H1 (cell line): ENCODE measurements at regions not wholly inside any gene's neighbourhood (a gene's known extent, or its start where the extent isn't known, plus 50 kb on each side); places are given as distances from the start of the nearest gene placed in this dataset.

Experiments used
- CTCF ChIA-PET: fragments of 300-600 bp; sonication (Branson Sonifier 250); formaldehyde crosslinking; loops from one replicate; lab custom pipeline; 2021; ENCODE audit not compliant: partially characterized antibody; lab: Charles Lee
- POLR2A ChIA-PET: fragments of 300-600 bp; sonication (Branson Sonifier 250); formaldehyde crosslinking; loops from one replicate; lab custom pipeline; 2021; ENCODE audit warnings: inconsistent platforms; ENCODE audit not compliant: partially characterized antibody; lab: Charles Lee
- DNase-seq, 2 experiments: peaks; one replicate each; pipeline versions ENCODE4 v3.0.0 to v3.0.0-alpha.2; 2010 to 2022; ENCODE audit warnings: low spot score in 2 of 2, low read depth in 1 of 2, mixed read lengths in 1 of 2
- FAIRE-seq: peaks from 2 replicates; lab custom pipeline; 2011; peaks lifted over from hg19 to GRCh38; lab: Jason Lieb, UNC
- H2AFZ ChIP-seq: 2 replicates; pipeline ENCODE4 v1.8.1; 2012; ENCODE audit warnings: low read length, inconsistent platforms
- H2AK5ac ChIP-seq: 2 replicates; pipeline ENCODE4 v1.6.1; 2013; ENCODE audit warnings: low read depth, low read length
- H2BK120ac ChIP-seq: replicated peaks from 2 replicates; pipeline ENCODE3; 2013; ENCODE audit warnings: low read depth, low read length, inconsistent platforms
- H2BK12ac ChIP-seq: 2 replicates; pipeline ENCODE4 v1.6.1; 2013; ENCODE audit warnings: low read depth, low read length
- H2BK15ac ChIP-seq: 2 replicates; pipeline ENCODE4 v1.6.1; 2013; ENCODE audit warnings: low read length
- H2BK20ac ChIP-seq: 2 replicates; pipeline ENCODE4 v1.6.1; 2013; ENCODE audit warnings: low read length
- H2BK5ac ChIP-seq: 2 replicates; pipeline ENCODE4 v1.6.1; 2013; ENCODE audit warnings: low read depth, low read length
- H3K14ac ChIP-seq: 2 replicates; pipeline ENCODE4 v1.6.1; 2013; ENCODE audit warnings: inconsistent platforms; ENCODE audit not compliant: insufficient read length
- H3K18ac ChIP-seq: 2 replicates; pipeline ENCODE4 v1.6.1; 2013; ENCODE audit warnings: low read length; ENCODE audit errors: extremely low read depth
- H3K23ac ChIP-seq: 2 replicates; pipeline ENCODE4 v1.6.1; 2013; ENCODE audit warnings: inconsistent platforms; ENCODE audit not compliant: insufficient read length
- H3K23me2 ChIP-seq: 2 replicates; pipeline ENCODE4 v1.6.1; 2013; ENCODE audit warnings: low read depth, low read length
- H3K27ac ChIP-seq: 2 replicates; pipeline ENCODE4 v1.6.1; 2011; ENCODE audit warnings: low read depth, low read length, inconsistent platforms
- H3K27me3 ChIP-seq, 4 experiments: replicated peaks in 1 of 4; 1 replicate in 1 of 4; 2 replicates in 3 of 4; pipeline versions ENCODE4 v1.6.1 to v1.8.1; 2011 to 2013; ENCODE audit warnings: low read length in 3 of 4, mild to moderate bottlenecking in 3 of 4, inconsistent platforms in 2 of 4, mixed read lengths in 2 of 4, moderate library complexity in 1 of 4; ENCODE audit not compliant: control insufficient read depth in 3 of 4, insufficient read depth in 3 of 4; ENCODE audit errors: extremely low read depth in 1 of 4
- H3K36me3 ChIP-seq, 4 experiments: 2 replicates each; pipeline versions ENCODE4 v1.6.1 to v1.8.1; 2011 to 2013; ENCODE audit warnings: mild to moderate bottlenecking in 4 of 4, low read length in 3 of 4, moderate library complexity in 2 of 4, control low read depth in 1 of 4, inconsistent platforms in 1 of 4; ENCODE audit not compliant: insufficient read depth in 4 of 4, control insufficient read depth in 2 of 4
- H3K4ac ChIP-seq: replicated peaks from 2 replicates; pipeline ENCODE3; 2013; ENCODE audit warnings: low read length, low read depth, mixed read lengths, inconsistent platforms; ENCODE audit not compliant: insufficient read length
- H3K4me1 ChIP-seq, 4 experiments: replicated peaks in 1 of 4; 1 replicate in 1 of 4; 2 replicates in 3 of 4; pipeline versions ENCODE4 v1.6.1 to v1.8.1; 2011 to 2013; ENCODE audit warnings: low read length in 3 of 4, inconsistent platforms in 2 of 4, mixed read lengths in 1 of 4; ENCODE audit not compliant: insufficient read depth in 4 of 4, control insufficient read depth in 3 of 4
- H3K4me2 ChIP-seq, 2 experiments: 2 replicates each; pipeline versions ENCODE4 v1.6.1 to v1.8.1; 2011 to 2013; ENCODE audit warnings: low read depth in 2 of 2, low read length in 2 of 2, control low read depth in 1 of 2, inconsistent platforms in 1 of 2, mild to moderate bottlenecking in 1 of 2; ENCODE audit not compliant: insufficient read depth in 1 of 2
- H3K4me3 ChIP-seq, 4 experiments: fragments of 200-600, 300-600 bp in 1 of 4; sonication (generic), shearing (Covaris generic), sonication (Bioruptor Twin) in 1 of 4; 2 replicates each; pipeline versions ENCODE4 v1.5.1 to v1.8.1; 2011 to 2016; ENCODE audit warnings: low read length in 4 of 4, low read depth in 3 of 4, control low read depth in 2 of 4, inconsistent platforms in 2 of 4, mild to moderate bottlenecking in 2 of 4, mixed read lengths in 1 of 4, moderate library complexity in 1 of 4; ENCODE audit not compliant: insufficient read depth in 2 of 4; ENCODE audit errors: extremely low read depth in 1 of 4
- H3K56ac ChIP-seq: replicated peaks from 2 replicates; pipeline ENCODE3; 2013; ENCODE audit warnings: low read depth, mild to moderate bottlenecking, mixed read lengths, low read length, inconsistent platforms; ENCODE audit not compliant: insufficient read length
- H3K79me1 ChIP-seq: 2 replicates; pipeline ENCODE4 v1.6.1; 2013; ENCODE audit warnings: low read depth, low read length, control low read depth
- H3K79me2 ChIP-seq, 2 experiments: 2 replicates each; pipeline versions ENCODE4 v1.6.1 to v1.8.1; 2012 to 2013; ENCODE audit warnings: low read length in 2 of 2, mild to moderate bottlenecking in 2 of 2, inconsistent platforms in 1 of 2; ENCODE audit not compliant: insufficient read depth in 2 of 2, control insufficient read depth in 1 of 2
- H3K9ac ChIP-seq, 4 experiments: replicated peaks in 1 of 4; 1 replicate in 1 of 4; 2 replicates in 3 of 4; pipeline versions ENCODE4 v1.6.1 to v1.8.1; 2011 to 2013; ENCODE audit warnings: low read depth in 3 of 4, low read length in 3 of 4, control low read depth in 2 of 4, mild to moderate bottlenecking in 2 of 4, moderate library complexity in 2 of 4, inconsistent platforms in 1 of 4; ENCODE audit errors: extremely low read depth in 1 of 4
- H3K9me3 ChIP-seq, 2 experiments: 2 replicates each; pipeline versions ENCODE4 v1.6.1 to v1.8.1; 2012 to 2013; ENCODE audit warnings: mild to moderate bottlenecking in 2 of 2, moderate library complexity in 2 of 2, control low read depth in 1 of 2, inconsistent platforms in 1 of 2, low read depth in 1 of 2, low read length in 1 of 2, mixed read lengths in 1 of 2; ENCODE audit not compliant: insufficient read depth in 2 of 2
- H4K20me1 ChIP-seq, 2 experiments: replicated peaks in 1 of 2; 2 replicates each; pipeline versions ENCODE3 to v1.8.1; 2011 to 2013; ENCODE audit warnings: inconsistent platforms in 2 of 2, low read length in 2 of 2, mild to moderate bottlenecking in 1 of 2; ENCODE audit not compliant: insufficient read depth in 2 of 2, control insufficient read depth in 1 of 2
- H4K5ac ChIP-seq: 2 replicates; pipeline ENCODE4 v1.6.1; 2013; ENCODE audit warnings: low read length, low read depth, mixed read lengths, inconsistent platforms; ENCODE audit not compliant: insufficient read length
- H4K8ac ChIP-seq: 2 replicates; pipeline ENCODE4 v1.8.0; 2013; ENCODE audit warnings: mild to moderate bottlenecking, moderate library complexity, low read length, inconsistent platforms; ENCODE audit not compliant: insufficient read depth; ENCODE audit errors: extremely low read depth
- H4K91ac ChIP-seq: replicated peaks from 2 replicates; pipeline ENCODE3; 2013; ENCODE audit warnings: low read length, mixed read lengths, inconsistent platforms; ENCODE audit not compliant: insufficient read length
- KDM4A ChIP-seq: IDR thresholded peaks from one replicate; pipeline ENCODE4 v1.7.1; 2012; ENCODE audit warnings: low read depth, mild to moderate bottlenecking, moderate library complexity, low read length, inconsistent platforms; ENCODE audit not compliant: severe bottlenecking
- RNF2 ChIP-seq: fragments of 200-900, 300-1000 bp; sonication (generic); IDR thresholded peaks from 2 replicates; pipeline ENCODE4 v1.7.1; 2016; ENCODE audit warnings: borderline replicate concordance, low read depth, mild to moderate bottlenecking, antibody characterized with exemption, low read length; ENCODE audit not compliant: poor library complexity, severe bottlenecking; ENCODE audit errors: missing control alignments
- RXRA ChIP-seq: IDR thresholded peaks from 2 replicates; pipeline ENCODE4 v1.6.1; 2011; ENCODE audit warnings: low read depth, mild to moderate bottlenecking, low read length, moderate library complexity; ENCODE audit not compliant: insufficient read depth
- TAF1 ChIP-seq: IDR thresholded peaks from 2 replicates; pipeline ENCODE4 v1.6.1; 2011; ENCODE audit warnings: mild to moderate bottlenecking, low read depth, low read length

GRCh38 chr19:46911456-46911855 lies 50.7 kb downstream of the ARHGAP35 start:
- H3K36me3 ChIP-seq: no peaks in the 10 kb centered on the region
- peaks cover 8% of the 10 kb centered on the region for H3K79me1 ChIP-seq
- H2BK120ac ChIP-seq: no peak overlapping the region
- ChIA-PET POLR2A (no interaction called here), CTCF (interaction anchor here (4.2 kb wide), 1 partner anchor 9 kb away, joined by 22 read pairs; no protein-coding TSS in a partner anchor)
- H4K5ac ChIP-seq: no peak overlapping the region
- H3K18ac ChIP-seq: no peak overlapping the region
- H3K23ac ChIP-seq: no peak overlapping the region
- no peak overlapping the region for H3K56ac ChIP-seq
- DNase-seq: no peak
- H2BK15ac ChIP-seq: no peak overlapping the region
- H2BK20ac ChIP-seq: no peak overlapping the region
- H4K91ac ChIP-seq: no peak overlapping the region
- no peaks in the 10 kb centered on the region for H3K9me3 ChIP-seq
- H3K4me2 ChIP-seq: no peak overlapping the region
- no peak overlapping the region for H2AK5ac ChIP-seq
- H3K27me3 ChIP-seq: no peaks in the 10 kb centered on the region
- H4K20me1 ChIP-seq: peaks cover 0 to 6% of the 10 kb centered on the region in 2 experiments
- no peak overlapping the region for H2BK5ac ChIP-seq
- H3K14ac ChIP-seq: no peak overlapping the region
- H3K4me3 ChIP-seq: no peak overlapping the region
- FAIRE-seq: no peak
- H3K79me2 ChIP-seq: peaks cover 0 to 75% of the 10 kb centered on the region in 2 experiments; a peak in 3 of 4 replicates
- H3K23me2 ChIP-seq: no peaks in the 10 kb centered on the region
- H3K4me1 ChIP-seq: peaks cover 0 to 3% (median under 1%) of the 10 kb centered on the region in 4 experiments; a peak in 2 of 7 replicates
- H3K27ac ChIP-seq: no peak overlapping the region
- H3K4ac ChIP-seq: no peak overlapping the region
- H3K9ac ChIP-seq: no peak overlapping the region
- no peak overlapping the region for H2AFZ ChIP-seq
- H4K8ac ChIP-seq: no peak overlapping the region
- no peak overlapping the region for H2BK12ac ChIP-seq
- no peak for TF ChIP-seq KDM4A
- TF ChIP-seq RNF2: no peak
- no peak for TF ChIP-seq TAF1
- no peak for TF ChIP-seq RXRA
